ENCODE measurements at regions not wholly inside any gene's neighbourhood (a gene's known extent, or its start where the extent isn't known, plus 50 kb on each side); places are given as distances from the start of the nearest gene placed in this dataset.
A peak's percentile ranks its signal among the peaks of the same experiment; 100 is the strongest.

GRCh38 chr10:120710076-120710475 is 141.1 kb upstream of the WDR11 start:
- no peak for DNase-seq

- no peak for DNase-seq
Observed at GRCh38 chr10:120711860-120712259, 139.3 kb upstream of the WDR11 start.

DNA sequence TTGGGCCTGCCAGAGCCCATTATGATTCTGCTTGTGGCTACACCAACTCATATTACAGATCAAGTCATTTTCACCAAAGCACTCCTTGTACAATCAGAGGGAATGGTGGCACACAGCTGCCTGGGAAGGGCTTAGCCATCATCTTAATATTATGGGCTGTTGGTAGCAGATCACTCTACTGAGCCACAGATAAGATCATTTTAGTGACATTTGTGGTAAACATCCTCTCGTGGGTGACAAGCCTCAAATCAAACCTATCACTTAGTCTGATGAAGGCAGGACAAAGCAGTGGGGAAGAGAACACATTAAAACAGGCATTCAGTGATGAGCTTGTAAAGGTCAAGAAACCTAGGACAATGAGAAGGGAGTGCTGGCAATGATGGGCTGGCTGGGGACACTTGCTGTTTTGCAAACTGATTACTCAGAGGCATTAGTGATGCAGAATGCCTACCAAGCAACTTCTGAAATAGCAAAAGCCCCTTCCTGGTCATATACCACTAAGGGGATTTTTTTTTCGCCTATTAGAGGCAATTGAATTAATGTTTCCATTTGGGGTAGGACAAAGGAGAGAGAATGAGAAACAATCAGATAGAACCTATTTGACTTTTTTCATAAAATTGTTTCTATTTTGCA is 137.5 kb upstream of the WDR11 start:
- no peak for DNase-seq

- DNase-seq: peak; percentile 35
Observed at GRCh38 chr10:120715171-120715570, 136.0 kb upstream of the WDR11 start.

DNA sequence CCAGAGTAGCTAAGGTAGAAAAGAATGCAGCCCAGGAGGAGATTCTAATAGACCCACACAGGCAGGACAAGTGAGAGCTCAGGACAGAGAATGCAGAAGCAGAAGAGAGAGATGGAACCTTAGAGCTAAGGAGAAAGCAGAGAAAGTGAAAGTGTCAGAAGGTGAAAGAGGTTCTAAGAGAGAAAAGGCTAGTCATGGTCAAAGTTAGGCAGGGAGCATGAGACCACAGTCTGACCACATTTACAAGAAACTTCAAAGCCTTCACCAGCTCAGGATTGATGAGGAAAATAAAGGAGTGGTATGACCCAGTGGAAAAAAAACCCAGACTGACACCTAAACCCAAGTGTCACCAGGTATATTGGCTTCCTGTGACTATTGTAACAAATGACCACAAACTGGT is 131.8 kb upstream of the WDR11 start:
- no peak for DNase-seq

GRCh38 chr10:120727001-120727400 is 124.2 kb upstream of the WDR11 start:
- no peak for DNase-seq

GRCh38 chr10:120729547-120729946 is 121.6 kb upstream of the WDR11 start:
- peak; percentile 27 for DNase-seq

- no peak for DNase-seq
Observed at GRCh38 chr10:120732067-120732466, 119.1 kb upstream of the WDR11 start.

- no peak for DNase-seq
Observed at GRCh38 chr10:120732643-120733313, 118.4 kb upstream of the WDR11 start.

DNA sequence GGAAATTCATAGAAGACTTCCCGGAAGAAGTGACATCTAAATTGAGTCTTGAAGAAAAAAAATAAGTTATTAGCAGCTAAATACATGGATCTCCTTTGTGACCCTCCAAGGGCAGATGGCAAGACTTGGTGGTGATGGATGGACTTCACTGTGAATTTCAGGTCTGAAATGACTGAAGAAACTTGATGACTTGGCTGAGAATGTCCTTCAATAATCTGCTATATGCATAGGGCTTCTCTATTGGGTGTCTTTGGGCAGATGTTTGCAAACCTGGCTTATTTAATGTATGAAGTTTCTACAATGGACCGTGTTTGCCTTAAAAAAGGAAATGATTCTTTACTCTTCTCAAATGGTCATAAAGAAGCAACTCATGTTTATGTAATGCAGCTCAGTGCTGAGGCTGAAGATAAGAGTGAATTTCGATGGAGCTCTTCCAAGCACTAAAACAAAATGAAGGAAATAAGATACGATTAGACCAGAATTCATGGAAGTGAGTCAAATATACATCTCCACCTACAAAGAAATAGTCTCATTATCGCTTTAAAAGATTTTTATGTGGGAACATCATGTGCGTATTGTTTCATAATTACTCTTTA is 116.6 kb upstream of the WDR11 start:
- no peak for DNase-seq

- DNase-seq: no peak
Observed at GRCh38 chr10:120735315-120735714, 115.8 kb upstream of the WDR11 start.

DNA sequence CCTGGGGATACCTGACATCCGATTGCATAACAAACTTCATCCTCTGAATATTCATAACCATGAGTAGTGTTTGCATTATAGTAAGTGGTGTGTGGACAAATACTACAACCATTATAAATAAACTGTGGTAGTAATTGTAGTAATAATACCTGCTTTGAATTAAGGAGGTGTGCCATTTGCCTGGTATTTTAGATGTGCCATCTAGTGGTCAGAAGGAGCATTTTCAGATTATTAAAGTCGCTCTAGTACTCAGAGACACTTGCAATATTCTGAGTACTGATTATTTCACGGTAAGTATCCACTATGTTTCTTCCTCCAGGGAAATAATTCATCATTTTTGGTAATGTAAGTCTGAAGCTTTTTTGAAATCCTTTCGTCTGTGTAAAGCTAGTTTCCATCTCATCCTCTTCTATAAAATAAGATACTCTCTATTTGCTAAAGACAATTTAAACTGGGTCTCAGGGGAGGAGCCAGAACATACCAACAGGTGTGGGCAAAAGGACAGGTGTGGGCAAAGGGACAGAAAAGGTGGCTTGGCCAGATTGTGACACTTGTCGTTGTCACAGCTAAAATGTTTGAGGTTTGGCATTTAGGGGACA is 115.3 kb upstream of the WDR11 start:
- DNase-seq: peak; percentile 24

- DNase-seq: no peak
Observed at GRCh38 chr10:120736377-120736776, 114.8 kb upstream of the WDR11 start.

DNA sequence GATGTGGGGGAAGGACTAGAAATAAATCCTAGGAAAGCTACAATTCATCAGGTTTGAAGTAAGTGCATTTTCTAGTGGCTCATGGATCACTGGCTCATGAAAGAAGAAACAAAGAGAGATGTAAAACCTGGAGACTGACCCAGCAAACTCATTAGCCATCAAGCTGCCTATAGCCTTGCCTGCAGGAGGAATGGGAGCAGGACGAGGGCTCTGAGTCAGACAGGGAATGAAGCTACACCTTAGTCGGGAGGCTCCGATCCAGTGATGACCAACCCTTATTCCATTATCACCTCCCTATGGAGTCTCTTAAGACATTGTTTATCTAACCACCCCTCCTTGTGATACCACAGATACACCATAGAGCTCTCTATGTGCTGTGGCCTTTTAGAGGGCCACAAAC is 112.5 kb upstream of the WDR11 start:
- DNase-seq: no peak

DNA sequence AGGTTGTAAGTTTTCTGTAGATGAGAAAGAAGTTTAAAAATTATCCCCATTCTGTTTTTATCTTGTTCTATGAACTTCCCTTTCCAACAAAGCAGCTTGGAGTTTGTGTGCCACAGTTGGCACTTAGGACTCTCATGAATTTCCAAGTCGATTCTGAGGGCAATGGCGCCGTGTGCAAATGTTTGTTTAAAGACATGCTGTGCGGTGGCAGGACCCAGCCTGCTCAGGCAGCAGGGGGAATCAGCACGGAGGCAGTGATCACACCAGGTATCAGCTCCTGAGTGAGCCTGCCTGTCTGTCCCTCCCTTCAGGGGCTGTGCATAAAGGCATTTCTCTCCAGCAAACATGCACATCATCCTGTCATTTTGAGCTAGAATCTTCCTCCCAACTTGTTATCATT is 109.8 kb upstream of the WDR11 start:
- DNase-seq: no peak

DNA sequence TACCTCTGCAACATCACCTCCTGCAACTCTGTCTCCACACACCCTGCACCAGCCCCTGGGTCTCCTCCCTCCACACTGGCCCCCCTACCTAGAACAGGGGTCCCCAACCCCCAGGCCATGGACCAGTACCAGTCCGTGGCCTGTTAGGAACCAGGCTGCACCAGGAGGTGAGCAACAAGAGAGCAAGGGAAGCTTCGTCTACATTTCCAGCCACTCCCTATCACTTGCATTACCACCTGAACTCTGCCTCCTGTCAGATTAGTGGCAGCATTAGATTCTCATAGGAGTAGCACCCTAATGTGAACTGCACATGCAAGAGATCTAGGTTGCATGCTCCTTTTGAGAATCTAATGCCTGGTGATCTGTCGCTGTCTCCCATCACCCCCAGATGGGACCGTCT is 108.8 kb upstream of the WDR11 start:
- DNase-seq: no peak

- no peak for DNase-seq
Observed at GRCh38 chr10:120744040-120744439, 107.1 kb upstream of the WDR11 start.

- DNase-seq: no peak
Observed at GRCh38 chr10:120746001-120746777, 105.0 kb upstream of the WDR11 start.

DNA sequence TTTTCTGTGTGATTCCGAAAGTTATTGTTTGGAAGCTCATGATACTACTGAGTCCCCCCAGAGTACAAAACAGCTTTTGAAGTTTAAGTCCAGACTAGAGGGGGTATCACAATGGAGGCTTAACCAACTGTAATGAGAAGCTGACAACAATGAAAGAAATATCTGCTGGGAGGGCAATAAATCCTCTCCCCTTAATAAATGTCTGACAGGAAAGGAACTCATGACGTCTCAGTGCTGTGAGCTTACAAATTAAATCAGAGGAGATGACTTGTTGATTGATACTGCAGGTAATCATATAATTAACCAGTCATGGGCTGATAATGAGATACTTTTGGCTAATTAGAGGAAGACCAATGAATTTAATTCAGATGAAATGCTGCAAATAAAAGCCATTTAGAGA is 102.6 kb upstream of the WDR11 start:
- no peak for DNase-seq

DNA sequence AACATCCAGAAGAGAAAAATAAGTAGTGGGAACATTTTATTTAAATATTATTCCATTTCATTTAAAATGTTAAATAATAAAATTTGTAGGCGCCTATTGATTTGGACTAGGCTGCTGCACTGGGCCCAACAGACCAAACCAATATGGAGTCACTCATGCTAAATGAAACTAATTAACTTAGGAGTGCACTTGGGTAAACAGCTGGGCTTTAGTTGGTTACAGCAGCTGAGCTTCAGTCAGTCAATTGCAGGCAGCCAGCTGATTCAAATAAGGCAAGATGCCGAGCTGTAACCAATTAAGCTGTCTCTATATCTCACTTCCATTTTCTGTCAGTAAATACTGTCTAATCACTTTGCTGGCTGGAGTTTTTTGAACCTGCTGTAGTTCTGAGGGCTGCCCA is 102.1 kb upstream of the WDR11 start:
- no peak for DNase-seq

DNA sequence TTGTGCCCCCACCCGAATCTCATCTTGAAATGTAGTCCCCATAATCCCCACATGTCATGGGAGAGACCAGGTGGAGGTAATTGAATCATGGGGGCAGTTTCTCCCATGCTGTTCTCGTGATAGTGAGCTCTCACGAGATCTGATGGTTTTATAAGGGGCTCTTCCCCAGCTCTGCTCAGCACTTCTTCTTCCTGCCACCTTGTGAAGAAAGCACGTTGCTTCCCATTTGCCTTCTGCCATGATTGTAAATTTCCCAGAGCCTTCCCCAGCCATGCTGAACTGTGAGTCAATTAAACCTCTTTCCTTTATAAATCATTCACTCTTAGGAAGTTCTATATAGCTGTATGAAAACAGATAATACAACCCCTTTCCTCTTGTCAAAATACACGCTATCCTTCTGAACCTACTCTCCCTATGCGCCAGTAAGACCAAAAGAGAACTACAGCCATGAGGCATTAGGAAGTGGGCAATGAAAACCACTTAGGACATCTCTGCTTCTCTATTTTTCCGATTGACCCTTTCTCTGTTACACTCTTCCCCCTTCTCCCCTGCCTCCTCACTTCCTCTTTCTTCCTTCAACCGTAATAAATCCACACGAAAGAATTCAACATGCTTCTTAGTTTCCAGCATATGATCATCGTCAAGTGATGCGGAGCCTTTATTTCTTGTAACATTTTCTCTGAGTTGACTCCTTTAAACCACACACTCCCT is 101.2 kb upstream of the WDR11 start:
- no peak for DNase-seq

- no peak for DNase-seq
Observed at GRCh38 chr10:120755771-120756170, 95.4 kb upstream of the WDR11 start.

- DNase-seq: no peak
Observed at GRCh38 chr10:120760253-120760652, 90.9 kb upstream of the WDR11 start.
